Natural killer cell treated with Interleukin-12 subunit alpha and Interleukin-12 subunit beta and Interleukin-15 and Interleukin-18, amount 100 ng/mL, for 72 hours (primary cell): ENCODE measurements at regions not wholly inside any gene's neighbourhood (a gene's known extent, or its start where the extent isn't known, plus 50 kb on each side); places are given as distances from the start of the nearest gene placed in this dataset.
"Not testable (repeated sequence)": the region's sequence is repeated elsewhere in the genome, so short reads cannot be mapped to it uniquely, and the experiment has no call there.

Experiments used
- ATAC-seq, 2 donors: fragments of 150-1000 bp; cut with Tn5 transposase in 1 of 2; sonication (Bioruptor Pico), chemical (Tn5 transposase) in 1 of 2; 2 replicates each; pipeline ENCODE4 v1.10.0; 2021
- DNase-seq: peaks from one replicate; pipeline ENCODE4 v3.0.0; 2022; ENCODE audit warnings: low spot score
- H3K27ac Mint-ChIP-seq, 2 donors: 1 replicate in 1 of 2; 2 replicates in 1 of 2; pipeline ENCODE4 v1.8.0; 2022; ENCODE audit warnings: mixed read lengths in 2 of 2, mild to moderate bottlenecking in 1 of 2, moderate library complexity in 1 of 2
- H3K27me3 Mint-ChIP-seq, 2 donors: 1 replicate in 1 of 2; 2 replicates in 1 of 2; pipeline ENCODE4 v1.8.0; 2022; ENCODE audit warnings: mixed read lengths in 2 of 2
- H3K36me3 Mint-ChIP-seq: one replicate; pipeline ENCODE4 v1.8.0; 2022; ENCODE audit warnings: mixed read lengths
- H3K4me1 Mint-ChIP-seq, 2 donors: 1 replicate in 1 of 2; 2 replicates in 1 of 2; pipeline ENCODE4 v1.8.0; 2022; ENCODE audit warnings: low read depth in 2 of 2, mixed read lengths in 2 of 2, mild to moderate bottlenecking in 1 of 2
- H3K4me3 Mint-ChIP-seq: one replicate; pipeline ENCODE4 v1.8.0; 2022; ENCODE audit warnings: mixed read lengths
- H3K9me3 Mint-ChIP-seq: 2 replicates; pipeline ENCODE4 v1.8.0; 2022; ENCODE audit warnings: mixed read lengths

- Mint-ChIP-seq H3K4me1 (peaks cover 5 to 10% of the 10 kb centered on the region in 2 donors), H3K36me3 (no peaks in the 10 kb centered on the region), H3K4me3 (no peak overlapping the region), H3K27ac (no peak overlapping the region), H3K27me3 (peaks cover 0 to 16% of the 10 kb centered on the region in 2 donors), H3K9me3 (no peaks in the 10 kb centered on the region)
- no peak for DNase-seq
- no peak for ATAC-seq
Measured at GRCh38 chr6:27765028-27765590, 147.1 kb downstream of the OR2B2 start.

GRCh38 chr6:27761391-27761790, 150.8 kb downstream of the OR2B2 start:
- no peak overlapping the region for H3K4me3 Mint-ChIP-seq
- peaks cover 0 to 12% of the 10 kb centered on the region in 2 donors for H3K27me3 Mint-ChIP-seq
- H3K36me3 Mint-ChIP-seq, result no peaks in the 10 kb centered on the region
- peaks cover 16 to 19% of the 10 kb centered on the region in 2 donors for H3K4me1 Mint-ChIP-seq
- ATAC-seq (no peak), DNase-seq (no peak)
- H3K27ac Mint-ChIP-seq, result peak overlapping the region in 1 of 2 donors; percentile 67
- no peaks in the 10 kb centered on the region for H3K9me3 Mint-ChIP-seq

- ATAC-seq, result no peak
- DNase-seq, result no peak
- Mint-ChIP-seq H3K9me3 (no peaks in the 10 kb centered on the region), H3K27ac (peak overlapping the region in 1 of 2 donors; percentile 67), H3K27me3 (peaks cover 0 to 12% of the 10 kb centered on the region in 2 donors), H3K4me1 (peaks cover 16 to 19% of the 10 kb centered on the region in 2 donors), H3K4me3 (no peak overlapping the region), H3K36me3 (no peaks in the 10 kb centered on the region)
Measured at GRCh38 chr6:27760464-27760863, 151.7 kb downstream of the OR2B2 start.

- Mint-ChIP-seq H3K9me3 (no peaks in the 10 kb centered on the region), H3K36me3 (no peaks in the 10 kb centered on the region), H3K4me1 (peaks cover 19 to 22% of the 10 kb centered on the region in 2 donors), H3K27ac (no peak overlapping the region), H3K4me3 (no peak overlapping the region), H3K27me3 (peaks cover 0 to 9% of the 10 kb centered on the region in 2 donors)
- ATAC-seq, result no peak
- DNase-seq, result no peak
Measured at GRCh38 chr6:27759930-27760329, 152.3 kb downstream of the OR2B2 start.

GRCh38 chr6:27758491-27758890, 153.7 kb downstream of the OR2B2 start:
- H3K27ac Mint-ChIP-seq, result no peak overlapping the region
- DNase-seq (no peak), ATAC-seq (no peak)
- no peaks in the 10 kb centered on the region for H3K9me3 Mint-ChIP-seq
- H3K4me1 Mint-ChIP-seq, result peaks cover 29 to 32% of the 10 kb centered on the region in 2 donors
- H3K36me3 Mint-ChIP-seq, result no peaks in the 10 kb centered on the region
- peak overlapping the region; percentile 90 for H3K4me3 Mint-ChIP-seq
- H3K27me3 Mint-ChIP-seq, result peaks cover 0 to 9% of the 10 kb centered on the region in 2 donors

- ATAC-seq (peak; percentile 46 to 53), DNase-seq (peak; percentile 65)
- Mint-ChIP-seq H3K9me3 (no peaks in the 10 kb centered on the region), H3K27me3 (peaks cover 0 to 9% of the 10 kb centered on the region in 2 donors), H3K27ac (peak overlapping the region; percentile 24 to 41), H3K4me3 (peak overlapping the region; percentile 90), H3K36me3 (no peaks in the 10 kb centered on the region), H3K4me1 (peaks cover 37 to 40% of the 10 kb centered on the region in 2 donors)
Measured at GRCh38 chr6:27757307-27757706, 154.9 kb downstream of the OR2B2 start.

- Mint-ChIP-seq H3K27me3 (peaks cover 0 to 3% of the 10 kb centered on the region in 2 donors), H3K9me3 (no peaks in the 10 kb centered on the region), H3K4me3 (no peak overlapping the region), H3K27ac (no peak overlapping the region), H3K4me1 (peaks cover 36 to 37% of the 10 kb centered on the region in 2 donors), H3K36me3 (no peaks in the 10 kb centered on the region)
- DNase-seq (no peak), ATAC-seq (no peak)
Measured at GRCh38 chr6:27755768-27756167, 156.4 kb downstream of the OR2B2 start.

GRCh38 chr6:27754408-27754782, 157.8 kb downstream of the OR2B2 start:
- no peak for ATAC-seq
- H3K36me3 Mint-ChIP-seq, result no peaks in the 10 kb centered on the region
- H3K27me3 Mint-ChIP-seq, result peaks cover 0 to 3% of the 10 kb centered on the region in 2 donors
- H3K27ac Mint-ChIP-seq, result peak overlapping the region; percentile 84 to 100
- peaks cover 33 to 37% of the 10 kb centered on the region in 2 donors for H3K4me1 Mint-ChIP-seq
- peak overlapping the region; percentile 85 for H3K4me3 Mint-ChIP-seq
- no peaks in the 10 kb centered on the region for H3K9me3 Mint-ChIP-seq
- DNase-seq, result no peak

GRCh38 chr6:27753668-27754407, 158.4 kb downstream of the OR2B2 start:
- Mint-ChIP-seq H3K36me3 (no peaks in the 10 kb centered on the region), H3K27ac (peak overlapping the region; percentile 84 to 100), H3K9me3 (no peaks in the 10 kb centered on the region), H3K4me3 (peak overlapping the region; percentile 87), H3K4me1 (peaks cover 33 to 37% of the 10 kb centered on the region in 2 donors), H3K27me3 (peaks cover 2 to 6% of the 10 kb centered on the region in 2 donors)
- DNase-seq (peak; percentile 82), ATAC-seq (peak; percentile 56 to 67)

- peak overlapping the region; percentile 84 to 100 for H3K27ac Mint-ChIP-seq
- ATAC-seq (peak; percentile 64 to 71), DNase-seq (peak; percentile 63)
- H3K27me3 Mint-ChIP-seq, result peaks cover 14 to 18% of the 10 kb centered on the region in 2 donors
- peak overlapping the region; percentile 87 for H3K4me3 Mint-ChIP-seq
- H3K4me1 Mint-ChIP-seq, result peaks cover 27 to 31% of the 10 kb centered on the region in 2 donors
- H3K9me3 Mint-ChIP-seq, result no peaks in the 10 kb centered on the region
- H3K36me3 Mint-ChIP-seq, result no peaks in the 10 kb centered on the region
Measured at GRCh38 chr6:27752038-27752885, 159.9 kb downstream of the OR2B2 start.

GRCh38 chr6:27748661-27749060, 163.5 kb downstream of the OR2B2 start:
- Mint-ChIP-seq H3K9me3 (no peaks in the 10 kb centered on the region), H3K4me1 (peaks cover 10 to 17% of the 10 kb centered on the region in 2 donors), H3K36me3 (no peaks in the 10 kb centered on the region), H3K4me3 (no peak overlapping the region), H3K27ac (peak overlapping the region in 1 of 2 donors; percentile 22), H3K27me3 (peaks cover 28 to 41% of the 10 kb centered on the region in 2 donors)
- ATAC-seq, result no peak
- no peak for DNase-seq

GRCh38 chr6:27747637-27748036, 164.6 kb downstream of the OR2B2 start:
- H3K4me3 Mint-ChIP-seq, result no peak overlapping the region
- H3K36me3 Mint-ChIP-seq, result no peaks in the 10 kb centered on the region
- H3K4me1 Mint-ChIP-seq, result peaks cover 5 to 11% of the 10 kb centered on the region in 2 donors
- H3K27me3 Mint-ChIP-seq, result peaks cover 38 to 51% of the 10 kb centered on the region in 2 donors
- H3K9me3 Mint-ChIP-seq, result no peaks in the 10 kb centered on the region
- no peak overlapping the region for H3K27ac Mint-ChIP-seq
- DNase-seq (no peak), ATAC-seq (no peak)

- H3K36me3 Mint-ChIP-seq, H3K27ac Mint-ChIP-seq, H3K9me3 Mint-ChIP-seq, DNase-seq, H3K4me1 Mint-ChIP-seq, ATAC-seq, H3K4me3 Mint-ChIP-seq: not testable (repeated sequence)
- H3K27me3 Mint-ChIP-seq, result peaks cover 38 to 52% of the 10 kb centered on the region in 2 donors
Measured at GRCh38 chr6:27746860-27747259, 165.3 kb downstream of the OR2B2 start.
